ENCODE measurements at regions not wholly inside any gene's neighbourhood (a gene's known extent, or its start where the extent isn't known, plus 50 kb on each side); places are given as distances from the start of the nearest gene placed in this dataset.
"Not testable (repeated sequence)": the region's sequence is repeated elsewhere in the genome, so short reads cannot be mapped to it uniquely, and the experiment has no call there.

DNA sequence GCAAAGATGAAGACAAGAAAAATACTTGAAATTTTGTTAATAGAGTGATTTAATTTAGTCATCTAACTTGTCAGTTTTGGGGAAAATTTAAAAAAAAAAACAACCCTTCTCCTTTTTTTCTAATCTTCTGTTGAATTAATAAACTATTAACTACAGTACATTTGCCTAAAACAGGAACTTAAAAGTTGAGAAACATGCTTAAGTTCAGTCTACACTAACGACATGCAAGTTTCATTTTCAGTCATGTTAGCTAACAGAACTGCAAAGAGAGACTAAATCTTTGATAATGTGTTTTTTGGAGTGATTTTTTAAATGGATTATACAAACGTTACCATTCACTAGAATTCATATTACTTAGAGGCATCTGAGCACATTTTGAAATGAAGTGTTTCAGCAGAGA, 71.9 kb upstream of the MBNL1 start:
- DNase-seq (ENCODE audit: low spot score), result no peak

GRCh38 chr3:152197451-152197850, 71.3 kb upstream of the MBNL1 start:
- DNase-seq (ENCODE audit: low spot score), result no peak

- no peak for DNase-seq (ENCODE audit: low spot score)
Observed at GRCh38 chr3:152197937-152198336, 70.8 kb upstream of the MBNL1 start.

- no peak for DNase-seq (ENCODE audit: low spot score)
Observed at GRCh38 chr3:152198665-152199064, 70.1 kb upstream of the MBNL1 start.

DNA sequence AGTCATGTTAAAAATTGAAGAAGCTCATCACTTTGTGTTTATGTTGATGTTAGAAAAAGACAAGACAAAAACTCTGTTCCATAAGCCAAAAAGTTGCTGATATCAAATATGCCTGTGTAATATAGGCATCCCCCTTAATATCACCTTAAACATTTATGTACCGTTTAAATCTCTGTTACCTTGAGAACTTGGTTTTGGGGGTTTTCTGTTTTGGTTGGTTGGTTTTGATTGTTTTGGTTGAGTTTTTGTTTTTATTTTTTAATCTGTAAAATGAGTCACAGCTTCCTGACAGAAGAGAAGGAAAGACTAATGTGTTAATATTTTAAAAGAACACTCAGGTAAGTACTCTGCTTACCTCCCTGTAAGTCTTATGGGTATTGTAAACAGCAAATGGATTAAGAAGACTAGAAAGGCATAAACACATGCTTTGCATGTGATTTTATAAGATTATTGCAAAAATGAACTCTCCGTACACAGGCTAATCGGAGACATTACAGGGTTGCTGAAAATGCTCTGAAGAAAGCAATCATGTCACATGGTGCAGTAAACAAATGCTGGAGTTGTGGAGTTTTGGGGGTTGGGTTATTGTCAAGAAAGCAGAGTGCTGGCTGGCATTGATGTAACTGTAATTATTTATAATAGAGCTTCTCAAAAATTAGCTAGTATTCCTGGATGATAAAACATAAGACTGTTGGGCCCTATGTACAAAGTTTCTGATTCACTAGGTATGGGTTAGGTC, 69.5 kb upstream of the MBNL1 start:
- DNase-seq (ENCODE audit: low spot score), result no peak

DNA sequence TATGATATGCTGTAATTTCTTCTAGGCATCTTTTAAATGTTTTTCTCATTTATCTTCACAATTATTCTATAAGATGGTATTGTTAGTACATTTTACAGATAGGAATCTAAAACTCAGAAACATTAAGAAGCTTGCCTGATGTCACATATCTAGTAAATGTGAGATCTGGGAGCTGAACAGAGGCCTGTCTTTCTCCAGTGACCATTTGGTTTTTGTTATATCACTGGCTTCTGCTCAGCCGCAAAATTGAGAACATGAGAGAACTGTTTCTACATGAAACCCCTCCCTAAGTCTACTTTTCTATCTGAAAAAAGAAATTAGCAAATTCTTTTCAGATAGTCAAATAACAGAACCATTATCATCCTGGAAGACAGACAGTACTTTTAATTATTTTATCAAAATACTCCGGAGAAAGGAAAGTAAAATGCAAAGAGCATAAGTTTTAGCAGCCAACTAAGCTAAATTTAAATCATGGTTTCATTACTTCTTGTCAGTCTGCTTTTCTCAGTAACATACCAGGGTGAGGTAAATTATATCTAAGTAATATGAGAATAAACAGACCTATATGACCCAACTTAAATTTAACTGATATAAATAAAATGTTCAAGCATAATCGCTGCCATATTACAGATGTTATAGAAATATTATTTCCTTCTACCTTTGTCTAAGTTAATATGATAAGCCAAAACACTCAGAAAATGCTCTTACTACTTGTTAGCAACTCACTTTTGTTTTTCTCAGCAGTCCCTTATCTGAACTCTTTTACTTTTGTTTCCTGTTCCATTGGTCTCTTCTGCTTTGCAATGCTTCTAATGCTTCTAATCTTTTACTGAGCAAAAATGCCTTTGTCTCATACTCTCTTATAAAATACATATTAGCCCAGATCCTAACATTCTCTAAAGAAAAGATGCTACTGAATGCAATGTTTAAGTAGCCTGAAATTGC, 68.0 kb upstream of the MBNL1 start:
- no peak for DNase-seq (ENCODE audit: low spot score)

GRCh38 chr3:152202976-152203626, 65.6 kb upstream of the MBNL1 start:
- no peak for DNase-seq (ENCODE audit: low spot score)

- no peak for DNase-seq (ENCODE audit: low spot score)
Observed at GRCh38 chr3:152203652-152204051, 65.1 kb upstream of the MBNL1 start.

DNA sequence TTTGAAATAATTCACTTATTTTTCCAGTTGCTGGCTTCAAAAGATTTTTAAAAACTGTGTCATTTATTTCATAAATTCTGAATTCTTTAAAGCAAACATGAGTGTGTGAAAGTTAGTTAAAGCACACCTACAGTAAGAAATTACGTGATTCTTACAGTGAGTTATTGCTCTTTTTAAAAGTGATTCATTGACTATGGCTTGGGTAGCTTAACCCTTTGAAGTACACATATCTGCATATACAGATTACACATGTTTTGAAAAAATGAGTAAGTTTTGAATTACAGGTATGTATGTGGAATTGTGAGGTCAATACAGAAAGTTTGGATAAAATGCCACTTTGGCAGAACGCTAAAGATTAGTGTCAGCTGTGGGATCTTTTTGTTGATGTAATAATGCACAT, 64.5 kb upstream of the MBNL1 start:
- DNase-seq (ENCODE audit: low spot score), result no peak

DNA sequence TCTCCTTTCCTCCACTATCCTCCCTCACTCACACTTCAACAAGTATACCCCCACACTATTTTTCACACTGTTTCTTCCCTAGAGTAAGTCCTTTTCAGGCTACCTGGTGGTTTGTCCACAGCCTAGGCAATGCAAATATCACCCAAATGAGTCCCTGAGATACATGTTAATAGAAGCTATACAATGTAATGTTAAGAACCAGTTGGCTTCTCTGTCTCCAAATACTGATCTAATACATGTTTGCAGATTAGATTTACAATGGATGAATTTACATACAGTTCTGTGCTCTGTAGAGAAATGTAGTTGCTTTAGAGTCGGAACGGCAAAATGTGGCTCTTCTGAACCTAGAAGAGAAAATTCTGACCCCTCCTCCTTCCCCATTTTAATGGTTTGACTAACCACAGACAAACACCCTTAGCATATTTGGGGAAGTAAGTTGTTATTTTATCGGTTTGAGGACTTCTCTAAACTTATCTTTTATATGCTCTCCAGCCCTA, 63.6 kb upstream of the MBNL1 start:
- no peak for DNase-seq (ENCODE audit: low spot score)

GRCh38 chr3:152206243-152206760, 62.4 kb upstream of the MBNL1 start:
- DNase-seq (ENCODE audit: low spot score), result no peak

DNA sequence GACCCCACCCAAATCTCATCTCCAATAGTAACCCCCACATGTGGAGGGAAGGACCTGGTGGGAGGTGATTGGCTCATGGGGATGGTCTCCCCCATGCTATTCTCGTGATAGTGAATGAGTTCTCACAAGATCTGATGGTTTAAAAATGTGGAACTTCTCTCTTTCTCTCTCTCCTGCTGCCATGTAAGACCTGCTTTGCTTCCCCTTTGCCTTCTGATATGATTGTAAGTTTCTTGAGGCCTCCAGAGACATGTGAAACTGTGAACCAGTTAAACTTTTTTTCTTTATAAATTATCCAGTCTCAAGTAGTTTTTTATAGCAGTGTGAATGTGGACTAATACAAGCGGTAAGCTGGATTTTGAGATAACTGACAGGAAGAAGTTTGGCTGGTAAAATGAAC, 60.3 kb upstream of the MBNL1 start:
- no peak for DNase-seq (ENCODE audit: low spot score)

DNA sequence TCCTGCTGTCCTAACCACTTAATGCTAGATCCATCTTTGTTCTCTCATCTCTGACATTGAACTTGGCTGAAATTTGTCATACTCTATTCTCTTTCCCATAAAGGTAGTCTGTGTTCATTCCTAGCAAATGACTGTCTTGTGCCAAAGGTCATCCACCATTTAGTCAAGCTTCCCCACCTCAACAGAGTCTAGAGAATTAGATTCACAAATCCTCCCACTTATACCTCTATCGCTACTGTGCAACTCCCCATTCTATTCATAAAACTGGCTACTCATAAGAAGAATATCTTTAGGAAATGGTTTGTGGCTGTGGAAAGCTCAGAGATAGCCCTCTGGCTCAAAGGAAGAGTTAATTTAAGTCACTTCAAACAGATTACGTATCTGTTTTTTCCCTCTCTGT, 59.7 kb upstream of the MBNL1 start:
- DNase-seq (ENCODE audit: low spot score), result no peak

DNA sequence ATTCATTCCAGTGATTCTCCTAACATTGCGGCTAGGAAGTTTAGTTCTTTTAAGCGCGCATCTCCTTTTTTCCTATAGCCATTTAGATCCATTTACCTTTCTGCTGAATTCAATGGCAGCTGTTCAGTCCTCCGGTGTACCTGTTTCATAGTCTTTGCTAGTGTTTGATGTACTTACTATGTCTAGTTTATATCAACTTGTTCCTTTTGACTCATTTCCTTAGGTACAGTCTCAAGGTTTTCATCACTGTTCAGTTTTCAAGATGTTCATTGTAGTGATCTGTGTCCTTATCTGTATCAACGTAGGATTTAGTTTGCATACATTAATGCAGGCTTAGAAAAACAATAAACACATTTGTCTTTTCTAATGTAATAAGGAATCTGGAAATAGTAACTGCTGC, 59.0 kb upstream of the MBNL1 start:
- no peak for DNase-seq (ENCODE audit: low spot score)

GRCh38 chr3:152210697-152211096, 58.0 kb upstream of the MBNL1 start:
- DNase-seq (ENCODE audit: low spot score), result no peak

DNA sequence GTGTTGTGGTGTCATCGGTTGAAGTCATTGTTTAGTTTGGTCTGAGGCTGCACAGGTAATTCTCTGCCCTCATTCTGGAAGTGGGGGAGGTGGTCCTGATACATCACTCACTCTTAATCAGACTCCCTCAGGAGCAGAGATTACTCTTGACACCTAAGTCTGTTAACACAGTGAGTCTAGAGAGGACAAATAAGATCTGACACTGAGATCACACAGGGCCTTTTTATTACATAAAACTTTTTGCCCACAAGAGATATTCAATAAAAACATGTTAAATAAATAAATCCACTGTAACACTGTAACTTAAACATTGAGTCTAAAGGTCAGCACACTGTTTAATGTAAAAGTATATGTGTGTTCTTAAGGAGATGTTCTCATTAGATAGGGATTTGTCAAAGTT, 57.1 kb upstream of the MBNL1 start:
- no peak for DNase-seq (ENCODE audit: low spot score)

DNA sequence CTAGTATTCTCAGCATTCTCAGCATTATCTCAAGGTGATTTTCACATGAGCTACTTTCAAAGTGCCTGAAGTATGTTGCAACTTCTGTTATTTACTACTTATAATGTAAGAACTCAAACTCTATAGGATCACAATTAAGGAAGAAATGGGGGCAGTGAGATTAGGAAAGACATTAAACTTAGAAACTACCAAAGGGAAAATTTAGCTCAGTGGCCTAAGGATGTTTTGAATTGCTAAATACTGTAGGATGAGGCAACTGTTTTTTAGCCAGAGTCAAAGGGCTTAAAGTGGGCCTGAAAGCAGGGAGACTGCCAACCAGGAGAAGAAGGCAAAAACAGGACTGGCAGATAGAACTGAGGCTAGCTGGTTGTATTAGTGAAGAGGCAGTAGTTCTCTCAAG, 55.5 kb upstream of the MBNL1 start:
- DNase-seq (ENCODE audit: low spot score), result no peak

GRCh38 chr3:152213938-152214337, 54.8 kb upstream of the MBNL1 start:
- no peak for DNase-seq (ENCODE audit: low spot score)

- not testable (repeated sequence) for DNase-seq (ENCODE audit: low spot score)
Observed at GRCh38 chr3:152216960-152217865, 51.5 kb upstream of the MBNL1 start.

- DNase-seq (ENCODE audit: low spot score), result no peak
Observed at GRCh38 chr3:152218602-152219001, 50.1 kb upstream of the MBNL1 start.
